Stimulated activated CD4-positive, alpha-beta T cell treated with anti-CD3 and anti-CD28 coated beads, Interleukin-15, amount 100 ng/mL, for 24 hours (primary cell): ENCODE measurements at regions not wholly inside any gene's neighbourhood (a gene's known extent, or its start where the extent isn't known, plus 50 kb on each side); places are given as distances from the start of the nearest gene placed in this dataset.

Source experiments
- DNase-seq: peaks from one replicate; pipeline ENCODE4 v3.0.0-alpha.2; 2020

DNA sequence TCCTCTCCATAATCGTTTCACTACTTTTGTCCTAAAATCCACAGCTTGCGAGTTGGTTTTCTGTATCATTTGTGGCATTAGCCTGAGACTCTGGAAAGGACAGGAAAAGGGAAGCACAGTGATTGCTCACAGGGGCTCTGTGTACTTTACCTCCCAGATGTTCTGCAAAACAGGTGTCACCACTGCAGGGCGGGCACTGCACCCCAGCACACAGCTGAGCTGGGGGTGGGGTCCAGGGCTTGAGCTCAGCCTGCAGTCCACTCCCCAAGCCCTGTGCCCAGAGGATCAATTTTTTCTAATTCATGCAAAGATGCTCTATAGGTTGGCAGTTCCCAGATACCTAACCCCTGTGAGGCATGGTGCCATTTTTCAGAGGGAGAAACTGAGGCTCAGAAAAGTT, 119.4 kb upstream of the GLI2 start:
- no peak for DNase-seq

DNA sequence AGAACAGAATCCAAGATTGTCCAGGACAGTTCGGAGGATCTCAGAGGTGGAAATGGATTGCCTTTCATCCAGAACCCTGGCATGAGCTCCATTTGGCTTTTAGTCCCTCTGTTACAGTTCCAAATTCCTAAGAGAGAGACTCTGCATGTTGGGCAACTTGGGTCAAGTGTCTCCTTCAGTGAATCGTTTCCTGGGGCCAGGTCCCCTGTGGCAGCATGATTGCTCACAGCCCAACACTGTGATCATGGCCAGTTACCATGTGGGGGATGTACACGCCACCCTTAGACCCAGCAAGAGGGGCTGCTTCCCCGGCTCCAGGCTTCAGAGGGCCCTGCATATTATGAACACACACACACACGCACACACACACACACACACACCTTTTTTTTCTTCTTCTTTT, 118.6 kb upstream of the GLI2 start:
- no peak for DNase-seq

DNA sequence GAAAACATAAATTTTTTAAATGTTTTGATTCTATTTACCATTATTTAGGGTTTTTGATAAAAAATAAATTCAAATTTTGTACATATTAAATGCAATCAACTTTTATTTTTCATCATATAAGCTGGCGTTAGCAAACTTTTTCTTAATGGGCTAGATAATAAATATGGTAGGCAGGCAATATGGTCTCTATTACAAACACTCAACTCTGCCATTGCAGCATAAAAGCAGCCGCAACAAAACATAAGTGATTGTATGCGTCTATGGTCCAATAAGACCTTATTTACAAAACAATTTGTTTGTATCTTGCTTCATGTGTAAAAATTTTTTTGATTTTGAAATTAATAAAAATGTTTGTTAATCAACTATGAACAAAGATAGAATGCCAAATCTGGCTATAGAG, 116.8 kb upstream of the GLI2 start:
- DNase-seq: no peak

DNA sequence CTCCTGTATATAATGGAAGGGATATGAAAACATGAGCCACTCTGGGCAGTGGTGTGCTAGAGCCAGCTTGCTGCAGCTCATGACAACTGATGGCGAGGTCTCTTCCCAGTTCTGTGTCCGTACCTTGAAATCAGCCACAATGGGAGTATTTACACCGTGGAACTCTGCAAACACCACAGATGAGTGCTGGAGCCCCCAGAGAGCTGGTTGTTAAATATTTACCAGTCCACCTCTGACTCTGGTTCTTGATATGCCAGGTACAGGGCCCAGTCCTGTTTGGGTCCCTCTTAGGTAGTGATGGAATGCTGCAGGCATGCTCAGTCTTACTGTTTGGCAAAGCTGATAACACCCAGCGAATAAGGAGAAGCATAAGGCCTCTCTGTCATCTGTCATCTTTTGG, 116.1 kb upstream of the GLI2 start:
- DNase-seq: no peak

DNA sequence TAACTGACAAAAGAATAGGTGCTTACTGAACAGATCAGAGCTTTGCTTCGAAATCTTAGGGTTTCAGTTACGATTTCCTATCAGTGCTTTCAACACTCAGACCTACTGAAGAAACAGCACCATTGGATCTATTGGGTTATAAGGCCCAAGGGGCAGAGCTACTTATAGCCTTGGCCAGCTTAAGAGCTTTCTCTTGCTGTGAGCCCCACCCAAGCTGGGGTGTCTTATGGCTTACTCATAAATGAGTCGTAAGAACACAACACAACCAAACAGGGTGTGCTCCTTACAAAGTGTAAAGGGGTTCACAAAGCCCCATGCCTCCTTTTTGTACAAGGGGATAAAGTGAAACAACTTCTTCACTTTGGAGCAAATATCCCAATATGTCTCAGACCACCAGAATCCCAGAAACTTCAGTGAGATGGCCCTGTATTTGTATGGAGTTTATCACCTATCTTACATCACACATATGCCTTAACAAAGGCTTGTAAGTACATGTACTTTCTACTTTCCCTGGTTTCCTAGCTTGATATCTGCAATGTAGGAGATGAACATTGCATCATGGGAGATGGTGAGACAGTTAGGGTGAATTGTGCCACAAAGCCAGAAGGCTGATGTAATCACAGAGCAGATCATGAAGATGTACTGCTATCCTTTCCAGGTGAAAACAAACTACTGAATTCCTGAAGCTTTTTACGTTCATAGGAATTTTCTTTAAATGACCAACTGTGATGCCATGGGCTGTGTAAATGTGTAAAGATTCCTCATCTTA, 115.5 kb upstream of the GLI2 start:
- no peak for DNase-seq

DNA sequence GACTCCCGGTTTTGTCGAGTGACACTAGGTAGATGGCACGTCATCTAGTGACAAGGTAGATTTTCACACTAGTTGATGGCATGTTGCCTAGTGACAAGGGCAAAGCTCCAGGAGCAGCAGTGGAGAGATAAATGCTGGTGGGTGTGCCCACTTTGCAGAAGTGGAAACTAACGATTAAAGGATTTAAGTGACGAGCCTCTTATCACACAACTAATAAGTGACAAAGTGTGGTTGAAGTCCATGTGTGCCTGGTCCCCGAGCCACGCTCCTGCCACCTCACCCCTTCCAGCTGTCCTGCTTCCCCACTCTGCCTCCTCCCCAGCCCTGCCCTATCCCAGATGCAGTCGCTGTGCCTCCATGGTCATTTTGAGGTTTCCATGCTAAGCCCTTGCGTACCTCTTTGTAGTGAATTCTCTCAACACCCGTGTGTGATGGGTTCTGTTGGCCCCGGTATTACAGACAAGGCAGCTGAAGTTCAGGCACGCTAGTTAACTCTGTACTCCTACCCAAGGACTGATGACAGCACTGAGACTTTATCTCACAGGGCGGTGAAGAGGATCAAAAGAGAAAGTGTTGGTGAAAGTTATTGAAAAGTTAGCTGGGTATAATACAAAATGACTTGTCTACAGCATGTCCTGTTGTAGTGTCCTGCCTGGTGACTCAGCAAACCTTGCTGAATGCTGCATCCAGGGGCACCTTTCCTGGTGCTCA, 113.4 kb upstream of the GLI2 start:
- no peak for DNase-seq

DNA sequence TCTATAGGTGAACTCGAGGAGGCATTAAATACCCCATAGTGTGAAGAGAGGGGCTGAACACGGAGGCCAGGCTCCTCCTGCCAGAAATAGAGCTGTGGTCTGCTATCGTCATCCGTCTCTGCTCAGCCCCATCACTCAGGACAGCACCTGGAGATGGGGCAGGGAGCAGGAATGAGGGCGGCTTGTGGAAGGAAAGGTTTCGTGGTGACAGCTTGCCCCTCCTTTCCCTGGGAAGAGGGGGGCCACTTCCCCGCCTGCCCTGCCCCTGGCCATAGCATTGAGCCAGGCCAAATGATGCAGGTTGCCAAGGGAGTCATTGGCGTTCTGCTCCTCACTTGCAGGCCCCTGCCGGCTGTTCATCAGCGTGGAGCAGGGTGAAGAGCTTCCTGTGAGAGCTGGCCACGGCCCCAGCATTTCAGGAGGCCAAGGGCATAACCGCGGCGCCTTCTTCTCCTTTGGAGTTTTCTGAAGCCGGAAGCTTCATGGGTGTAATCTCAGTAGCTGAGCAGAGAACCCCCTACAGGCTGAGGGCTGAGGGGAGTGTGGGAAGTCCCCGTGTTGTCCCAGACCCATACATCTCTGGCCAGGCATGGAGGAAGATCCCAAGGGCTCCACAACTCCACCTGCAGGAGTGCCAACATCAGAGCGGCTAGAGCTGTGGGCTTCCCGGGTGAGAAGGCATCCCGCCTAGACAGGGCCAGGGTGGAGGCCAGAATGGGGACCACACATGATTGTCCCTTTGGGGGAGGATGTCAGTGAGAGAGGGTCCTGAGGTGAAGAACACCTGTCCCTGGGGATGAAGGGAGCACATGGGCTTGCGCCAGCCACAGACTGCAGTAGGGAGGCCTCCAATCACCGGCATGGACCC, 112.5 kb upstream of the GLI2 start:
- DNase-seq: no peak

DNA sequence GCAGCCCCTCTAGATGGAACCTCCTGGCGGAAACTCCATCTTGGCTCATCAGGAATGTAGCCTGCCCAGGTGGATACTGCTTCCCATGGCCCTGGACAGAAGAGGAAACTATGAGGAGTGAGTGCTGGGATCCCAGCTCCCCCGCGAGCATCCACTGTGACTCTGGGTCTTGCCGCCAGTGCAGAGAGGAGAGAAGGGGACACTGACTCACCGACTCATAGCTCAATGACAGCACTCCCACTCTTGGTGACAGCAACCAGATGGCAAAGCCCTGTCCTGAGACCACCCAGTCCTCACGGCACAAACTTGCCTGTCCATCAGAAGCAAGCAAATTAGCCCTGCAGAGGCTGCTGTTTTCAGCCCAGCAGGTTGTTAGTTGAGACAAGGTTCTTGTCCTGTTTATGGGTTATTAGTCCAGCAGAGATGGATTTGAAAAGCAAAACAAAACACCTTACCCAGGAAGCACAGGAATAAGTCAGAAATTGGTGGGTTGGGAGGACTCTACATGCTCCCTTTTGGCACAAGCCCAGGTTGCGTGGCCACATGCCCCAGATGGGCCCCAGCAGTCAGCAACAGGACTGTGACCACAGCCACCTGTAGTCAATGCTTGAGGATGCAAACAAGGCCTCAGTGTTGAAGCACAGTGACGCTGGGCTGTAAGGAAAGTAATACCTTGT, 111.5 kb upstream of the GLI2 start:
- no peak for DNase-seq

DNA sequence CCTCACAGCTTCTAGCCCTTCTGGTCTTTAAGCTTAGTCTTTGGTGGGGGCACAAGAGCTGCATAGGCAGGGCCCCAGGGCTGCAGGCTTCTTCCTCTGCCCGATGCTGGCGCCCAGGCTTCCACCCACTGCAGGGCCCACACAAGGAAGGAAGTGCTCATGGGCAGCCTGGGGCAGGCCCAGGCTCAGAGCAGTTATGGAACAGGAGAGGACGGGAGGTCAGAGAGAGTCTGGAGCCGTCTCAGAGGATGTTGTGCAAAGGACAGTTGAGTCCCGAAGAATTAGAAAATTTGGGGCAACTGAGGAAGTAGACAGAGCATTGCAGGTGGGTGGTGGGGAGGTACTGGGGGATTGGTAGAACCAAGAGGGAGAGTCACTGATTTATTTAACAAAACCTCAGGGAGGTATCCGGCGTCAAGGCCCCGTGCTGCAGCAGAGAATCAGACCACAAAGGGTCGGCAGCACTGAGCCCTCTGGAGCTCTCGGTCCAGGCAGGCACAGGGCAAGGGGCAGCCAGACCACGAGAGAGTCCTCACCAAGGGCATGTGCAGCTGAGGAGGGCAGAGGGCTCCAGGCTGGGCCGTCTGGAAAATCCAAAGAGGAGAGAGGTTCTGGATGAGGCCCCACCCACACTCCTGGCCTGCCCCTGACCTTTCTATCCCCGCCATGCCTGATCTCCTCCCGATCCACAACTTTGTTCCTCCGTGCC, 110.8 kb upstream of the GLI2 start:
- no peak for DNase-seq

DNA sequence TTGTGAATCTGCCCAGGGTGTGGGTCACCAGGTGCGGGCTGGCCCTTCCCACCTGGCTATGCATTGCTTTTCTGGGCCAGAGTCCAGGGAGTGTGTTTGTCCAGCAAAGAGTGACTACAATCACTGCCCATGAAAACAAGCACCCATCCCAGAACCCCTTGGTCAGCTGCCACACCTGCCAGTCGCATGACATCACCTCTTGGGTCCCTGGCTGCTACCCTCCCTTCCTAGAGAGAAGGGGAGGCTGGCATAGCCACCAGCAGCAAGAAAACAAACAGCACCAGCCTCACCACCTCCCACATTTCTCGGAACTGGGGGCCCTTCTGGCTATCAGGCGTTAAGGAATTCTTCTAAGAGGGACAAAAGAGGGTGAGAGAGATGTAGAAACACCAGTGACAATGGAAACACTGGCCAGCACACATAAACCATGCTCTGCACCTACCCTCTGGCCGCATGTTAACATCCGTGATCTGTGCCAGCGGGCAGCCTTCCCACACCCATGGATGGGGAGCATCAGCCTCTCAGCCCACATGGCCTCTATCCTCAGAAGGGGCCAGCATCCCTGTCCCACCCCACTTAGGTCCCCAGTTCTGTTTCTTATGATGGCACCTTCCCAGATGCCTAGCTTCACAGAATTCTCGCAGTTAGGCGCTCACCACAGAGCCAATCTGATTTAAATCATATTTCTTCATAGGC, 109.7 kb upstream of the GLI2 start:
- no peak for DNase-seq

DNA sequence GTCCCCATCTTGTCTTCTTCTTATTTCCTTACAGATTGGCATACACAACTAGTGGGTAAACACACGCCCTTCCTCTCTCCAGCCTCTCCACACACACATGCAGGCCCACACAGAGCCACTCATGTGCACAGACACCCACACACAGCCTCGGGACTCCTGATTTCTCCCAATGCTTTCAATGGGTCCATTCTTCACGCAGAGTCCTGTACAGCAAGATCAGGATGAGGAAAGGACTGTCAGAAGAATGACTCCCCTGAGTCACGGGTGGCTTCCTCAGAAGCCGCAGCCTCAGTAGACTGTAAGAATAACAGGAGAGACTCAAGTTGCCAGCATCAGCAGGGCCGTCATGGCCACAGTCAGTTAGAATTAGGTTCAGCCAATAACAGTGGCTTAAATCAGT, 109.1 kb upstream of the GLI2 start:
- DNase-seq: no peak

DNA sequence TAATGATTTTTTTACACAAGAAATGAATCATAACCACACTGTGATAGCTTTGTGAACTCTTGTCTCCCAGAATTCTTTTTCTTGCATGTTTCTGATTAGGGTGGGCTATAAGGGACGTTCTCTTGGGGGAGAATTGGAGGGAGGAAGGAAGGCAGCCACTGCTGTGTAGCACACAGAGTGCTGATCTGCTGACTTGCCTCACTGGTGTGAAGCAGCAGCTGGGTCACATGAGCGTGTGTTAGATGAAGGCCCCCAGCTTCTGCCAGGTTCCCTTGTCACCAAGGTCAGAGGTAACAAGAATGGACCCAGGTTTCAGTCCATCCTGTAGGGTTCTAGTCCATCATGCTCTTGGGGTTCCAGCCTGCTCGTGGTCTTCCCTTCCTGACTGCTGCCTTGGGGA, 107.4 kb upstream of the GLI2 start:
- DNase-seq: no peak

DNA sequence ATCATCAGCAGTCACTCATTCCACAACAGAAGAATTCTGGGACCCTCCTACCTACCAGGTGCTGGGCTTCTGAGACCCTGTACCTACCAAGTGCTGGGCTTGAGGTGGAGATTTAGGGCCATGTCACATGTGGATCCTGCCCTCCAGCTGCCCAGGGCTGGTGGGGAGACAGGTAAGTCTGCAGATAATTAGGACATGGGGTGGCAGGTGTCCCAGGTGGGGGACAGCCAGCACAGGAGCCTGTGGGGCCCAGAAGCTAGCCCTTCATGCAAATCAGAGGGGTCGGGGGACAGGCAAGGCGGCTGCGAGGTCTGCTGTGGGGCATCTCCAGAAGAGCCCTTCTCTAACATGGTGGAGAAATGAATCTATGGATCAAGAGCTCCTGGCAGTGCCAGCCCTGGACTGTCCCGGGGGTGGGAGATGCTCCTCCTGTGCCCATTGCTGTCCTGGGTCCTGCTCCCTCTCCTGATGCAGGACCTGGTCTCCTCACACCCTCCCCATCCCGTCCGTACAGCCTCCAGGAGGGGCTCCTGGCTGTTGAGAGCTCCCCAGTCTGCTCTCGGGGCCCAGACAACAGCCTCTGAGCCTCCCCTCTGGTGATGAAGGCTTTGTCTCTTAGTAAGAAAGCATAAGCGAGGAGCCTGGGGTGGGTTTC, 106.3 kb upstream of the GLI2 start:
- no peak for DNase-seq

DNA sequence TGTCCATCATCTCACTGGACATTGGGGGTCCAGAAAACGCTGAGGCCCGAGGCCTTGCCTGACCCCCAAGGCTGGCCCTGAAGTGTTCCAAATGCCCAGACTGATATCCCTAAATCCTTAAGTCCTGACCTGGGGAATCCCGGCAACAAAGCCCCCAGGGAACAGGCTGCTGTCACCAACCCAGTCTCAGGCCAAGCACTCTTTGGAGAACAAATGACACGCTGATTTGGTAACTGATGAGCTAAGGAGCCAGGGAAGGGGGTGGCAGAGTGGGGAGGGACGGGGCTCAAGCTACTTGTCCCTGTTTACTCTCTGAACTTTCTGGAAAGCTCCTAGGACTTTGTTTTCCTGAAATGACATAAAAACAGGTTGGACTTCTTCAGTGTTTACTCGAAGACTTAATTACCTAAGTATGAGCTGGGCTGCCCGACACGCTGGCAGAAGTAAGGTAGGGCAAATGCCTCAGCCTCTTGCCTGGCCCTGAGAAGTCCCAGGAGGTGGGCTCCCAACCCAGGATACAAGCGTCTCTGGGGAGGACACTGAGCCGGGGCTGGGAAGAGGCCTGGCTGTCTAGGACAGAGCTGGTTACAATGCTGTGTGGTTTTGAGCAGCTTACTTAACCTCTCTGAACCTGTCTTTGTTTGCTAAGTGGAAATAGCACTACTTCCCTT, 105.5 kb upstream of the GLI2 start:
- no peak for DNase-seq

DNA sequence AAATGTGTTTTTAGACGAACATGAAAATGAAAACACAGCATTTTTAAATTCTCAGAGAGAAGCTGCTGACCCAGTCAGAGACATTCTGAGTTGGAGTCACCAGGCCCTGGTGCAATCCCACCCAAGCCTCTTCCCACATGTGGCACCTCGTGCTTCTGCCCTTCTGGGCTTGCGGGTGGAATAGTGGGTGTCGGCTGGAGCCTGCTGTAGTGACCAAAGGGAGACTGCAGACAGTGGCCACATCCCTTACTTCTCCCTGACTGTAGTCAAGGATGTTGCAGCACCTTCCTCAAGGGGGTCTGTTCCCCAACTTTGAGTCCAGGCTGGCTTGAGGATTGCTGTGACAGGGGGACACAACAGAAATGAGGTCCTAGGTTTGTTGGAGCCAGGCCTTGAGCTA, 104.4 kb upstream of the GLI2 start:
- no peak for DNase-seq

DNA sequence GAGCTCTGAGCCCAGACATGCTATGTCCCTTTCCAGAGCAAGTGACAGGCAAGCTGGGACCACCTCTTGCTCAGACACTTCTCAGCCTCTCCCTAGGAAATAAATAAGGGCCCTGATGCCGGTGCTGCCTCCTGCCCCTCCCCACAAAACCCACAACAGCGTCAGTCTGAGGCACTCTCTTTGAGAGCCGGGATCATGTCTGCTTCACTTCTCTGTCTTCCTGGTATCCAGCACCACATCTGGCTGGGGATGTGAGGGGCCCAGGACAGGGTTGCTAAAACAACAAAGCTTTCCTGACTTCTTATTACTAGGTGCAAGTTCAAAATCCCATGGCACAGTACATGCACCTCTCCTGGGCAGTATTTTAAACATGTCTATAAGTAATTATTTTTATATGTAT, 103.9 kb upstream of the GLI2 start:
- DNase-seq: no peak

DNA sequence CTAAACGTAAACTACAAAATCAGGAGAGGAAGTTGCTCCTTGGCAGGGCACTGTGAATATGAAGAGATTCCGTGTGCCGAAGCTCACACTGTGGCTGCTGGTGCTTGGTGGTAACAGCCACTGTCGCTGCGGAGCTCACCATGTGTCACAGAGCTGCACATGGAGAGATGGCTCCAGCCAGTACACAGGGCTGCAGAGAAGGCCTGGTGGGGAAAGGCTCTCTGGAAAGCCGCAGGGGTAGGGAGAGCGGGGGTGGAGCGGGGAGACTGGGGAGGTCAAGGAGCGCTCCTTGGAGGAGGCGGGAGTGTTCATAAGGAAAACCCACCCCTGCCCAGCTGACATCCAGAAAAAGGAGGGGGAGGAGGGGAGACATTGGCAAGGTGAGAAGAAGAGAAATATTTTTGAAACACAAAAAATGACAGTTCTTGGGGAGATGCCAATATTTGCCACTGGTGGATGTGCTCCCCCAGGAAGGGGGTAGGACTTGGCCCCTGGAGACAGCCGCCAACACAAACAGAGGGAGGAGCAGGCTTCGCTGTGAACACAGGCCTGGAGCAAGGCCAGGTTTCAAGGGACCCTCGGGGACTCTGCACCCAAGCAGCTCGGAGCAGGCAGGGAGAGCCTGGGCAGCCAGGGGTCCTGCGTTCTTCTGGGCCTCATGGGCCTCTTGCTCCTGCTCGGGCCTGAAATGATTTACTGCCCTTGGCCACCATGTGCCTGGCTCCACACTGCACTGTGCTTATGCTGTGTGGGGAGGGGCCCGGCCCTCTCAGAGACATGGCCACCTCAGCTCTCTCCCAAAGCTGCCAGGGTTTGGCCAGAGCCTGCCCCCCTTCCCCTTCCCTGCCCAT, 102.6 kb upstream of the GLI2 start:
- no peak for DNase-seq

DNA sequence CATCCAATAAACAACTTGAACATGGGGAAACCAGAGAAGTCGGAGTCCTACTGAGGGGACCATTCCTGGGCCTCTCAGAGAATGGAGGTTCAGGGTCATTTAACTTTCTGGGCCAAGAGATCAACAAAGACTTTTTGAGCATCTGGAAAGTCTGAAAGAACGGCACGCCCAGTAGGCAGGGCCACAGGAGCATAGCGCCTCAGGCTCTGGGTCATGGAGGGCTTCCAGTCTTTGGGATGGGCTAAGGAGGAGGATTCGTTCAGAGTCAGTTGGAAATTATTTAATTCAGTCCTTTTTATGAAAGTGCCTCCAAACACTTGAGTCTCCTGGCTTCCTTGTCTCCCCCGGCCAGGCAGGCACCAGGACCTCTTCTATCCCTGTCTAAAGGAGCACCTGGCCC, 101.1 kb upstream of the GLI2 start:
- no peak for DNase-seq

DNA sequence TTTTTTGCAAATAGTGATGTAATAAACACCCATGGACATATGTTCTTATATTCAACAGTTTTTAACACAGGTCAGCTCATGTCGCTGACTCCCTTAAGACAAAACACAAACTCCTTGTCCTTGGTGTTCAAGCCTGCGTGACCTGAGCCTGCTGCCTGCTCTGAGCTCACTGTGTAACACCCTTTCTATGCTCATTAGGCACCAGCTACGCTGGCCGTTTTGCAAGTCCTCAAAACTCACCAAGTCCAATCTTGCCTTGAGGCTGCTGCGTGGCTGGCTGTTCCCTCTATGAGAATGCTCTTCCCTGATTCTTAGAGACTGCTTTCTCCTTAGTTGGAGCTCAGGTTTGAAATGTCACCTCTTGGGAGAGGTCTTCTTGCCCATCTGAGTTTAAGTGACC, 100.5 kb upstream of the GLI2 start:
- no peak for DNase-seq

DNA sequence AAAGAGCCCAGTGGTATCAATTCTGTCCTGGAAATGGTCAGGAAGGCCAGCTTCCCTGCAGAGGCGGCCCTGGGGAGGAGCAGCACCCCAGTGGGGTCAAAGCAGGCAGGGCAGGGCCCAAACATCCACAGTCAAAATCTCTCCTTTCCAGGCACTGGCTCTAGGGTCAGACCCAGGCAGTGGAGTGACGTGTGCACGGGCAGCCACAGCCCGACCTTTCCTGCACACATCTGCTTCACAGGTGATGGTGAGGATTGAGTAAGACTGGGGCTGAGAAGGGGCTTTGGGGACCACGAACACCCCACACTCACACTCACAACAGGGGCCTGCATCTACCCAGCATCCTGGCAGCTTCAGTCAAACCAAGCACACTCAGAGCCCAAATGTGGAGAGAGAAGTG, 97.8 kb upstream of the GLI2 start:
- DNase-seq: no peak
